NCI-H526 (cell line): ENCODE measurements at regions not wholly inside any gene's neighbourhood (a gene's known extent, or its start where the extent isn't known, plus 50 kb on each side); places are given as distances from the start of the nearest gene placed in this dataset.
"Not testable (repeated sequence)": the region's sequence is repeated elsewhere in the genome, so short reads cannot be mapped to it uniquely, and the experiment has no call there.

Source experiments
- DNase-seq, 2 experiments: peaks; one replicate each; lab custom pipeline; 2025; lab: John Stamatoyannopoulos, UW

- no peak for DNase-seq
Observed at GRCh38 chr5:23991406-23991805, 484.0 kb downstream of the PRDM9 start.

GRCh38 chr5:23994581-23995370 lies 487.4 kb downstream of the PRDM9 start:
- DNase-seq: peak in 1 of 2 experiments; percentile 12

GRCh38 chr5:23996525-23996924 lies 489.1 kb downstream of the PRDM9 start:
- no peak for DNase-seq

GRCh38 chr5:24005384-24005783 lies 498.0 kb downstream of the PRDM9 start:
- no peak for DNase-seq

GRCh38 chr5:24017710-24018109 lies 510.3 kb downstream of the PRDM9 start:
- not testable (repeated sequence) for DNase-seq

- DNase-seq: no peak
Observed at GRCh38 chr5:24026288-24026687, 518.9 kb downstream of the PRDM9 start.

- no peak for DNase-seq
Observed at GRCh38 chr5:24042688-24043087, 535.3 kb downstream of the PRDM9 start.

GRCh38 chr5:24045046-24045445 lies 537.6 kb downstream of the PRDM9 start:
- no peak for DNase-seq

GRCh38 chr5:24053737-24054136 lies 546.3 kb downstream of the PRDM9 start:
- no peak for DNase-seq

GRCh38 chr5:24059006-24059405 lies 551.6 kb downstream of the PRDM9 start:
- no peak for DNase-seq

- no peak for DNase-seq
Observed at GRCh38 chr5:24059716-24060115, 552.3 kb downstream of the PRDM9 start.

GRCh38 chr5:24065779-24066178 lies 558.4 kb downstream of the PRDM9 start:
- no peak for DNase-seq

GRCh38 chr5:24067208-24067607 lies 559.8 kb downstream of the PRDM9 start:
- no peak for DNase-seq

- no peak for DNase-seq
Observed at GRCh38 chr5:24068524-24068923, 561.1 kb downstream of the PRDM9 start.

- no peak for DNase-seq
Observed at GRCh38 chr5:24073107-24073506, 565.7 kb downstream of the PRDM9 start.

- no peak for DNase-seq
Observed at GRCh38 chr5:24080046-24080445, 564.7 kb downstream of the CDH10 start.

GRCh38 chr5:24094081-24094679 lies 550.6 kb downstream of the CDH10 start:
- no peak for DNase-seq

GRCh38 chr5:24102010-24102409 lies 542.8 kb downstream of the CDH10 start:
- no peak for DNase-seq

- DNase-seq: no peak
Observed at GRCh38 chr5:24103451-24104023, 541.2 kb downstream of the CDH10 start.

- DNase-seq: peak in 1 of 2 experiments; percentile 37
Observed at GRCh38 chr5:24110004-24110615, 534.7 kb downstream of the CDH10 start.

- DNase-seq: no peak
Observed at GRCh38 chr5:24112420-24112819, 532.4 kb downstream of the CDH10 start.

- no peak for DNase-seq
Observed at GRCh38 chr5:24118351-24118750, 526.4 kb downstream of the CDH10 start.

- DNase-seq: no peak
Observed at GRCh38 chr5:24135536-24135935, 509.2 kb downstream of the CDH10 start.
